IMR-90 (cell line): ENCODE measurements at regions not wholly inside any gene's neighbourhood (a gene's known extent, or its start where the extent isn't known, plus 50 kb on each side); places are given as distances from the start of the nearest gene placed in this dataset.

Experiments used
- ATAC-seq: fragments of 200-7000 bp; cut with Tn5 transposase; 2 replicates; pipeline ENCODE4 v1.9.1; 2020; ENCODE audit warnings: low read depth, mild to moderate bottlenecking, moderate library complexity
- BruUV-seq: library from RNA; stranded (reverse); fragments of 400-500 nt; replicated peaks from 2 replicates; lab custom pipeline; 2021; lab: Mats Ljungman, UMichigan
- CTCF ChIA-PET: fragments of 300-600 bp; formaldehyde crosslinking; extraction: SDS; loops from one replicate; lab custom pipeline; 2021; ENCODE audit warnings: antibody characterized with exemption; lab: Yijun Ruan, JAX
- POLR2A ChIA-PET: fragments of 300-600 bp; sonication (Branson Sonifier 250); formaldehyde crosslinking; loops from one replicate; lab custom pipeline; 2022; ENCODE audit warnings: antibody characterized with exemption; ENCODE audit not compliant: unreplicated experiment; lab: Charles Lee
- DNase-seq: peaks from one replicate; pipeline ENCODE4 v3.0.0; 2013
- H2AFZ ChIP-seq: replicated peaks from 2 replicates; pipeline ENCODE3; 2013; ENCODE audit warnings: low read length, mild to moderate bottlenecking; ENCODE audit not compliant: poor library complexity
- H2AK5ac ChIP-seq: 2 replicates; pipeline ENCODE4 v1.6.1; 2013; ENCODE audit warnings: low read depth, low read length, inconsistent platforms
- H2AK9ac ChIP-seq: replicated peaks from 2 replicates; pipeline ENCODE3; 2013; ENCODE audit warnings: mild to moderate bottlenecking, low read depth, low read length, moderate library complexity; ENCODE audit not compliant: poor library complexity
- H2BK120ac ChIP-seq: 2 replicates; pipeline ENCODE4 v1.6.1; 2013; ENCODE audit warnings: low read depth, low read length, inconsistent platforms
- H2BK15ac ChIP-seq: 3 replicates; pipeline ENCODE4 v1.6.1; 2013; ENCODE audit warnings: low read depth, low read length, inconsistent platforms
- H2BK20ac ChIP-seq: 2 replicates; pipeline ENCODE4 v1.6.1; 2013; ENCODE audit warnings: low read depth, mild to moderate bottlenecking, inconsistent platforms, low read length, moderate library complexity
- H2BK5ac ChIP-seq: 2 replicates; pipeline ENCODE4 v1.6.1; 2013; ENCODE audit warnings: mild to moderate bottlenecking, low read depth, low read length, inconsistent platforms; ENCODE audit not compliant: poor library complexity, severe bottlenecking
- H3K14ac ChIP-seq: replicated peaks from 2 replicates; pipeline ENCODE4 v1.6.1; 2013; ENCODE audit warnings: low read depth, low read length, inconsistent platforms
- H3K18ac ChIP-seq: 2 replicates; pipeline ENCODE4 v1.6.1; 2013; ENCODE audit warnings: low read depth, low read length, control low read depth
- H3K23ac ChIP-seq: 2 replicates; pipeline ENCODE4 v1.6.1; 2013; ENCODE audit warnings: low read depth, low read length, inconsistent platforms
- H3K27ac ChIP-seq: 2 replicates; pipeline ENCODE4 v1.5.1; 2013; ENCODE audit warnings: mild to moderate bottlenecking, control low read depth, low read length; ENCODE audit not compliant: insufficient read depth
- H3K27me3 ChIP-seq: 2 replicates; pipeline ENCODE4 v1.6.1; 2013; ENCODE audit warnings: low read length; ENCODE audit not compliant: control insufficient read depth, insufficient read depth
- H3K36me3 ChIP-seq: 2 replicates; pipeline ENCODE4 v1.6.1; 2013; ENCODE audit warnings: low read length, mixed read lengths; ENCODE audit not compliant: control insufficient read depth, insufficient read depth
- H3K4ac ChIP-seq: 2 replicates; pipeline ENCODE4 v1.6.1; 2013; ENCODE audit warnings: low read depth, low read length, inconsistent platforms
- H3K4me1 ChIP-seq: 2 replicates; pipeline ENCODE4 v1.6.1; 2013; ENCODE audit warnings: low read length, mixed read lengths; ENCODE audit not compliant: control insufficient read depth, insufficient read depth
- H3K4me2 ChIP-seq: 2 replicates; pipeline ENCODE4 v1.6.1; 2013; ENCODE audit warnings: low read depth, mild to moderate bottlenecking, control low read depth, low read length, moderate library complexity
- H3K4me3 ChIP-seq: 2 replicates; pipeline ENCODE4 v1.5.1; 2013; ENCODE audit warnings: low read depth, mild to moderate bottlenecking, control low read depth, low read length, moderate library complexity; ENCODE audit not compliant: insufficient read depth
- H3K56ac ChIP-seq: 2 replicates; pipeline ENCODE4 v1.6.1; 2013; ENCODE audit warnings: low read length, inconsistent platforms; ENCODE audit not compliant: insufficient read depth; ENCODE audit errors: extremely low read depth
- H3K79me1 ChIP-seq, 2 experiments: 2 replicates each; pipeline ENCODE4 v1.6.1; 2013; ENCODE audit warnings: low read length in 2 of 2, inconsistent platforms in 1 of 2, low read depth in 1 of 2
- H3K9ac ChIP-seq: 2 replicates; pipeline ENCODE4 v1.6.1; 2013; ENCODE audit warnings: low read depth, low read length, control low read depth
- H3K9me1 ChIP-seq: 2 replicates; pipeline ENCODE4 v1.6.1; 2013; ENCODE audit warnings: low read length, inconsistent platforms; ENCODE audit not compliant: insufficient read depth
- H3K9me3 ChIP-seq: 2 replicates; pipeline ENCODE4 v1.6.1; 2013; ENCODE audit warnings: low read length; ENCODE audit not compliant: control insufficient read depth, insufficient read depth
- H4K20me1 ChIP-seq: 2 replicates; pipeline ENCODE4 v1.6.1; 2013; ENCODE audit warnings: low read length, inconsistent platforms; ENCODE audit not compliant: insufficient read depth
- H4K5ac ChIP-seq: 2 replicates; pipeline ENCODE4 v1.6.1; 2013; ENCODE audit warnings: mild to moderate bottlenecking, low read depth, low read length, control low read depth
- H4K8ac ChIP-seq, 2 experiments: 2 replicates each; pipeline ENCODE4 v1.6.1; 2013; ENCODE audit warnings: low read depth in 2 of 2, low read length in 2 of 2, control low read depth in 1 of 2, inconsistent platforms in 1 of 2
- H4K91ac ChIP-seq: 2 replicates; pipeline ENCODE4 v1.6.1; 2013; ENCODE audit warnings: low read depth, low read length, inconsistent platforms; ENCODE audit not compliant: insufficient read depth
- BHLHE40 ChIP-seq: fragments of 150-350 bp; IDR thresholded peaks from 2 replicates; pipeline ENCODE4 v1.6.1; 2016; ENCODE audit warnings: mild to moderate bottlenecking, low read depth, low read length
- CHD1 ChIP-seq: IDR thresholded peaks from 2 replicates; pipeline ENCODE4 v1.6.1; 2012; ENCODE audit warnings: low read depth, low read length, improper control_type of control experiment
- CTCF ChIP-seq: conservative IDR thresholded peaks from 2 replicates; pipeline ENCODE4 v1.5.1; 2012; ENCODE audit warnings: mild to moderate bottlenecking, low read depth, low read length, improper control_type of control experiment
- FOS ChIP-seq: fragments of 150-350 bp; IDR thresholded peaks from 2 replicates; pipeline ENCODE4 v1.6.1; 2016; ENCODE audit warnings: low read depth, low read length
- MAZ ChIP-seq: IDR thresholded peaks from 2 replicates; pipeline ENCODE4 v1.6.1; 2012; ENCODE audit warnings: low read depth, mild to moderate bottlenecking, low read length, improper control_type of control experiment, moderate library complexity, borderline replicate concordance
- MXI1 ChIP-seq: IDR thresholded peaks from 2 replicates; pipeline ENCODE4 v1.6.1; 2012; ENCODE audit warnings: low read depth, mild to moderate bottlenecking, low read length, moderate library complexity, borderline replicate concordance
- NFE2L2 ChIP-seq: fragments of 150-350 bp; IDR thresholded peaks from 2 replicates; pipeline ENCODE4 v1.6.1; 2016; ENCODE audit warnings: low read depth, mild to moderate bottlenecking, low read length
- RCOR1 ChIP-seq: IDR thresholded peaks from 2 replicates; pipeline ENCODE4 v1.6.1; 2012; ENCODE audit warnings: mild to moderate bottlenecking, low read length, improper control_type of control experiment; ENCODE audit not compliant: insufficient replicate concordance
- RFX5 ChIP-seq: IDR thresholded peaks from 2 replicates; pipeline ENCODE4 v1.8.0; 2012; ENCODE audit warnings: low read depth, mild to moderate bottlenecking, low read length, moderate library complexity
- SMC3 ChIP-seq: fragments of 150-350 bp; IDR thresholded peaks from 2 replicates; pipeline ENCODE4 v1.6.1; 2016; ENCODE audit warnings: low read depth, mild to moderate bottlenecking, antibody characterized with exemption, low read length, moderate library complexity
- dilution Hi-C: fragments of 300-500 bp; cut with HindIII; formaldehyde crosslinking; loops from one replicate; pipeline ENCODE4 v1.14.3; 2018; ENCODE audit warnings: low sequenced_read_pairs; ENCODE audit not compliant: unreplicated experiment
- in situ Hi-C: fragments of 300-500 bp; cut with MboI; formaldehyde crosslinking; loops from 3 replicates; pipeline ENCODE4 v1.14.3; 2019; ENCODE audit warnings: low sequenced_read_pairs, inconsistent platforms, mixed read lengths
- intact Hi-C: fragments of 100-400 bp; cut with micrococcal nuclease; formaldehyde crosslinking; loops from 2 replicates; pipeline ENCODE4 v1.10.0; 2022
- TF ChIP-seq, protein P1 (sequence below): fragments of 150-350 bp; IDR thresholded peaks from 2 replicates; pipeline ENCODE4 v1.6.1; 2016; ENCODE audit warnings: low read depth, mild to moderate bottlenecking, low read length, moderate library complexity, borderline replicate concordance

DNA sequence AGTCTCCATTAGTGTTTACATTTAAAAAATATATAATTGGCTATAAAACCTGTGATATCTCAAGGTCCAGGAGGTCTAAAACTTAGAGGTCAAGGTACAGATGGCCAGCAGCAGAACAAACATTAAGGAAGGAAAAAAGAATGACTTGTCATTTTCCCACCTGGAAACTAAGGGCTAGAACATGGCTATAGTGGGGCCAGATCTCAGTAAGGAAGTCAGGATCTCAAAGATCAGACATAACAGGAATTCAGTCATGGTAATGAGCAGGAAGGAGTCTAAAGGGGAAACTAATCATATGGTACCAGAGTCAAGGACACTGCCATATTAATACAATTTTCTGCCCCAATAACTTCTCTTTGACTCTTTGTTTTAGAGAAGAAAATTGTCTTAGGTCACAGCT lies 1018.8 kb downstream of the PLA2G4A start:
- Histone ChIP-seq H3K9me3 (no peaks in the 10 kb centered on the region; the same call in 1 of the 2 replicates), H4K91ac (no peak overlapping the region), H3K23ac (no peak overlapping the region), H4K8ac (no peak overlapping the region), H2AFZ (no peak overlapping the region), H3K27me3 (no peaks in the 10 kb centered on the region), H3K56ac (no peak overlapping the region), H2BK15ac (no peak overlapping the region), H3K4me2 (no peak overlapping the region), H2BK5ac (no peak overlapping the region), H2AK9ac (no peak overlapping the region), H4K20me1 (no peaks in the 10 kb centered on the region), H3K27ac (no peak overlapping the region), H2BK20ac (no peak overlapping the region), H3K9me1 (no peaks in the 10 kb centered on the region), H3K4me1 (no peaks in the 10 kb centered on the region), H2AK5ac (no peak overlapping the region), H3K79me1 (no peaks in the 10 kb centered on the region), H3K14ac (no peak overlapping the region), H4K5ac (no peak overlapping the region), H3K4ac (no peak overlapping the region), H3K4me3 (no peak overlapping the region), H3K36me3 (no peaks in the 10 kb centered on the region), H3K18ac (no peak overlapping the region), H2BK120ac (no peak overlapping the region), H3K9ac (no peak overlapping the region)
- intact Hi-C loops = no loop called here
- DNase-seq (no peak), ATAC-seq (no peak)
- TF ChIP-seq MXI1 = no peak
- TF ChIP-seq NFE2L2 = no peak
- no peak for TF ChIP-seq FOS
- TF ChIP-seq, protein P1, sequence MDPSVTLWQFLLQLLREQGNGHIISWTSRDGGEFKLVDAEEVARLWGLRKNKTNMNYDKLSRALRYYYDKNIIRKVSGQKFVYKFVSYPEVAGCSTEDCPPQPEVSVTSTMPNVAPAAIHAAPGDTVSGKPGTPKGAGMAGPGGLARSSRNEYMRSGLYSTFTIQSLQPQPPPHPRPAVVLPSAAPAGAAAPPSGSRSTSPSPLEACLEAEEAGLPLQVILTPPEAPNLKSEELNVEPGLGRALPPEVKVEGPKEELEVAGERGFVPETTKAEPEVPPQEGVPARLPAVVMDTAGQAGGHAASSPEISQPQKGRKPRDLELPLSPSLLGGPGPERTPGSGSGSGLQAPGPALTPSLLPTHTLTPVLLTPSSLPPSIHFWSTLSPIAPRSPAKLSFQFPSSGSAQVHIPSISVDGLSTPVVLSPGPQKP = no peak
- no peak for TF ChIP-seq CTCF
- TF ChIP-seq BHLHE40 = no peak
- TF ChIP-seq MAZ = no peak
- no peak for TF ChIP-seq RFX5
- no peak for TF ChIP-seq SMC3
- no peak for TF ChIP-seq CHD1
- TF ChIP-seq RCOR1 = no peak
- dilution Hi-C loops = no loop called here
- no TSS peak for BruUV-seq
- ChIA-PET POLR2A (no interaction called here), CTCF (interaction anchor here (1.6 kb wide), 1 partner anchor 16 kb away, joined by 3 read pairs; no protein-coding TSS in a partner anchor)
- in situ Hi-C loops = no loop called here
